Astrocyte of the hippocampus (primary cell): ENCODE measurements at regions not wholly inside any gene's neighbourhood (a gene's known extent, or its start where the extent isn't known, plus 50 kb on each side); places are given as distances from the start of the nearest gene placed in this dataset.
"Not testable (repeated sequence)": the region's sequence is repeated elsewhere in the genome, so short reads cannot be mapped to it uniquely, and the experiment has no call there.

Experiments
- DNase-seq: peaks from one replicate; pipeline ENCODE4 v3.0.0; 2011; ENCODE audit warnings: low read depth, low spot score

DNA sequence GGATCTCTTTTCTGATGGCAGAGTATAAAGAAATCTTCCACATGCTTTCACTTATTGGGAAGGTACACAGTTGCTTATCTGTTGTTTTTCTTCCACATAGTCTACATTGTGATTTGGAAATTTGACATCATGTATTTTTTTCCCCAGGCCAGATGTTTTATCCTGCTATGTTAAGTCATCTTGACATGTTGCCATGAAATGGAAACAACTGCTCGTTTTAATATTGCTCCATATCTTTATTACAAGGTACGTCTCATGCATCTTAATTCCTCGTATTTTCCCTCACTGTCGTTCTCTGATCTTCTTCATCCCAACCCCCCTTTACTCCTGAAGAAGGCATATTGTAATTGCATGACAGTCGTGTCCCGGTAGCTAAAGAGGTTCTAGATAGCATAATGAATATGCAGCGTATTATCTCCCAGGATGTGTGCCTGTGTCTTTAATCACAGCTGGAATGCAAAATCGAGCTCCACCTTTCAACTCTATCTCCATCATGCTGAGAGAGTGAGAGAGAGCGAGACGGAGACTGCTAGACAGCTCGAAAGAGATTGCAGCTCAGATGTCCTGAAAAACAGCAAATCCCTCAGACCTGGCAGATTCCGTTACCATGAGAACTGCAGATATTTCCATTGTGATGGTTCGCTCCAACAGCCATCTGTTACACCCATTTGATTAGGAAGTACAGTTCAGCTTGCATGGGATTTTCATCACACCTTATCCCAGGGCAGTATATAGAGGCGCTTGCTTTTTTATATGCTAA is 281.7 kb downstream of the TMEM38B start:
- DNase-seq = no peak

DNA sequence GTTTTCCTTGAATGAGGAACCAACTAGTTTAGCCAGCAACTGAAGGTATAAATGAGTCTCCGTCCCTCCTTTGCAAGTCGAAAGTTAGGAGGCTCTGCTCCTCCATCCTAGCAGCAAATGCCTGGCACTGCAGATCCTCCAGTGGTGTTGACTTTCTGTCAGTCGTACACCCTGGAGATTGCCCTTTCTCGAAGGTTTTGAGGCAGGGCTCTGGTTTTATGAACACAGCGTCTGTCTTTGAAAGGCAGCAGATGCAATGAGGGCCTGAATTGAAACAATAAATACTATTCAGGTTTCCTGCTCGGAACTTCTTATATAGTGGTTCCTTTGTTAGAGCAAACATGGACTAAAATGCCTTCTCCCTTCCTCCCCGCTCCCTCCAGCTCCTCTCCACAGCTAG is 284.0 kb downstream of the TMEM38B start:
- no peak for DNase-seq

DNA sequence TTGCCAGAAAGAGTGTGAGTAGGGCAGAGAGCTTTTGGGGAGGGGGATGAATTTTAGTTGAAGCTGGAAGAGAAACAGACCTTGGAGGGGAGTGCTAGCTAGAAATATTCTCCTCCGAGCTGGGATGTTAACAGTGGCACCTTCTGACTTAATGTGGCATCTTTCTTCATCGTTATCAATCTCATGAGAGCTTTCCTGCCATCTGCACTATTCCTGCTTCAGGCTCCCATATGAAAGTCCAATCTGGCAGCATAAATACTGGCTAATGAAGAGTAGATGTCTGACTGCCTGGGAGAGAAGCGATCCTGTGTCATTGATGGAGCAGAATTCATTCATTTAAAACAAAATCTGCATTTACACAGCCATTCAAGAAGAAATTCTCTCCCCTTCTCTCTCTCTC is 284.5 kb downstream of the TMEM38B start:
- no peak for DNase-seq

DNA sequence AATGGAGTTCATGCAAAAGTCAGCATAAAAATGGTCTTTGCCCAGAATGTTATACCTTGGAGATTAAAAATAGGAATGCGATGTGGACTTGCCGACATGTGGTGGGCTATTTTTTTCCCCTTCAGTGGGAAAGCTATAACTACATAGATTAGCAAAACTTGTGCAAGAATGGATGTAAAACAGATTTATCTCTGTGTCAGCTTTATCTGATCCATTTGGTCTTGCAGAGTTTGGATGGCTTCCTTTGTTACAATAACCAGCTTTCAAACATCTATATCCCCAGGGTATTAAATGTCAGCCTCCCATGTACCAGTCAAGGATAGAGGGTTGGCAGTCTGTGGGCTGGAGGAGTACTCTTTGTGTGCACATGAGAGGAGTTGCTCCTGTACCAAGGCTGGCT is 284.9 kb downstream of the TMEM38B start:
- no peak for DNase-seq

DNA sequence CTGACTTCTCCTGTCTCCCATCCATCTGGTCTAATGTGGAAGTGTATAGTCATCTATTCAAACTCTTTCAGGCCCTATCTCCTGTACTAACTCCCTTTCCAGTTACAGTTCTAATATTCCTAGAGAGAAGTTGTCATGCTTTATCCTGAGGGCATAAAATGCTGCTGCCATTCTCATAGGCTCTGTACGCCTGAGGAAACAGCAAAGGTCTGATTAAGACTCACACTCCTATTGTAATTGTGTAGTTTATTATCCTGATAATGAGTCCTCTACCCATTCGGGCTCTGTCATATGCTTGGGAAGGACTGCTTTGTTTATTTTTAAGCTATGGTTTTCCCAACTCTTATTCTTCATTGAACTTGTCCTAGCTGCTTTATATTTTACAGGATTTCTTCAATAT is 290.4 kb downstream of the TMEM38B start:
- DNase-seq = no peak

DNA sequence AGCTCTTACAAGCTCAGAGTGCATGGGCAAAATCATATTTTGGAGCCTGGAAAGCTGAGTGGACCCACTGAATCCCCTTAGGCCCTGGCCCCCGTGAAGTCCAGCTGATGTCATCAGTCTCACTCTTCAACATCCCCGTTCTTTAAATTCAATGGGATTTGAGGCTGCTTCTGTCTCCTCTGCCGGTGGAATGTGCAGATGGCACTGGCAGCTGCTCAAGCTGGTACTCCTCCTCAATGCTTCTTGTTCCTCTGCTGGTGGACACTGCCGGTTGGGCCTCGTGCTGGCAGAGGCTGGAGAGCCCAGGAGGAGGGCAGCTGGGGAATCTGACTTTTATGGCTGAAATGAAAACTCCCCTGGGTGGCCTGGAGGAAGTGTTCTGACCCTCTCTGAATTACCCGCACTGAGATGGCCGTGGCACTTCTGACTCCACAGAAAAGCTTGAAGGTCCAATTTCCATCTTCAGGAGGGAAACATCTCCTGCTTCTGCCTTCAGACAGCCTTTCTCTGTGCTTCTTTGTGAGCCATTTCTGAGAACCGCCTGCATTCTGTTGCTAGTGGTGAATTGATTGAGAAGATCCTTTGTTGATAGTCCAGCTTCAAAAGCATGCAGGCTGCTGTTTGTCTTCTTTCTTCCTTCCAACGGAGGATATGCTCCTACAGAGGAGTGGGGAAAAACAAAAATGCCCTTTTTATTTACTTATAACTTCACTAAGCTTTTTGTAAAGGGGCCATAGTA is 298.9 kb downstream of the TMEM38B start:
- DNase-seq = no peak

DNA sequence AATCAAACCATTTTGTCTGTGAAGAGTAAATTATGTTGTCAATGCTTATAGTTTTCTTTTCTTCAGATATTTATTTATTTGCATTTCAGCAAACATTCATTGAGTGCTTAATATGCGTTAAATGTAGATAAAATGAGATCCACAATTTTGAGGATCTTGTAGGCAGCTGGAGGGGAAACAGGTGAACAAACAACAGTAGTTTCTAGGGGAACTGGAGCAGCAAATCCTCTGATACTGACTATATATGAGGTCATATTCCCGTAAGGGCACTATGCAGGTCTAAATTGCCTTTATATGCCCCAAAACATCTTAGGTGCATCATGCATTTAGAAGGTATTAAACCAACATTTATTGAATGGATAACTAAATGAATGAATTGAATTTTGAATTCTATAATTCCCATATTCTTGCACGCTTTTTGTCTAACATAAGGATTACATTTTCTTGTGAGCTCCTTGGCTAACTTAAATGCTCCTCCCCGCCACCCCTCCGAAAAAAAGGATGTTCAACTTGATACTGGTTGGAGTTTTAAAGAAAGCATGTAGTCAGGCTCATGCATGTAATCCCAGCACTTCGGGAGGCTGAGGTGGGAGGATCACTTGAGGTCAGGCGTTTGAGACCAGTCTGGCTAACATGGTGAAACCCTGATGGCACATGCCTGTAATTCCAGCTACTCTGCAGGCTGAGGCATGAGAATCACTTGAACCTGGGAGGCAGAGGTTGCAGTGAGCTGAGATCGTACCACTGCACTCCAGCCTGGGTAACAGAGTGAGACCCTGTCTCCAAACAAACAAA is 299.8 kb downstream of the TMEM38B start:
- no peak for DNase-seq

DNA sequence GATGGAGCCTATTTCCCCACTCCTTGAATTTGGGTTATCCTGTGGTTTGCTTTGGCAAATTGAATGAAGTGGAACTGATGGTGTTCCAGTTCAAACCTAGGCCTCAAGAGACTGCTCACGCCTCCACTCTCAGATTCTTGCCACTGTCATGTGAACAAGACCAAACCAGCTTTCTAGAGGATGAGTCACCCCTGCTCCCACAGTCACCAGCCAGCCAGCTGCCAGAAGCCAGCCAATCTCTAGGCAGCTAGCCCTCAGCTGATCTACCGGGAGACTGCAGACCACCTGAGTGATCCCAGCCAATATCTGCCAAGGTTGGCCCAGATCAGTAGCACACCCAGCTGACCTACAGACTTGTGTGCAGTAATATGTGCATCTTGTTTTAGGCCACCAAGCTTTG is 300.6 kb downstream of the TMEM38B start:
- DNase-seq = peak; percentile 35

DNA sequence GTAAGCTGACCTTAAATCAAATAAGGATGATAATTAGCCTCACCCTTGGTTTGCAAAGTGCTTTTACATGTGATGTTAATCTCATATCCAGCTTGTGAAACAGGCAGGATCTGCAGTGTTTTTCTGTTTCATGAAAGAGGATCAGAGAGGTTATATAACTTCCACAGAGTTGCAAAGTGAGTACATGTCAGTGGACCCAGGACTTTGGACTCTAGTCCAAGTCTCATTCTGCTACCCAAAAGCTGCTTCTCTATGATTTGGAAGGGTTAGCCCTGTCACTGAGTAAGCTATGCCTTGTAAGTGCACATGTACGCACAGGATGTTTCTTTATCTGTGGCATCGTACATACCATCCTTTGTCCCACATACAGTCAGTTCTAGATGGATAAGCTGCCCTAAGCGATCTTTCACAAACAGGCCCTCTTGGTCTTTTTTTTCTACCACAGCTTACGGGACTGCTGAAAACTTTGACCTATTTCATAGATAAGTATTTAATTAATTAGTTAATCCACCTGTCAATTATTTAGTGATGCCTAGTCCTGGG is 322.9 kb downstream of the TMEM38B start:
- no peak for DNase-seq

DNA sequence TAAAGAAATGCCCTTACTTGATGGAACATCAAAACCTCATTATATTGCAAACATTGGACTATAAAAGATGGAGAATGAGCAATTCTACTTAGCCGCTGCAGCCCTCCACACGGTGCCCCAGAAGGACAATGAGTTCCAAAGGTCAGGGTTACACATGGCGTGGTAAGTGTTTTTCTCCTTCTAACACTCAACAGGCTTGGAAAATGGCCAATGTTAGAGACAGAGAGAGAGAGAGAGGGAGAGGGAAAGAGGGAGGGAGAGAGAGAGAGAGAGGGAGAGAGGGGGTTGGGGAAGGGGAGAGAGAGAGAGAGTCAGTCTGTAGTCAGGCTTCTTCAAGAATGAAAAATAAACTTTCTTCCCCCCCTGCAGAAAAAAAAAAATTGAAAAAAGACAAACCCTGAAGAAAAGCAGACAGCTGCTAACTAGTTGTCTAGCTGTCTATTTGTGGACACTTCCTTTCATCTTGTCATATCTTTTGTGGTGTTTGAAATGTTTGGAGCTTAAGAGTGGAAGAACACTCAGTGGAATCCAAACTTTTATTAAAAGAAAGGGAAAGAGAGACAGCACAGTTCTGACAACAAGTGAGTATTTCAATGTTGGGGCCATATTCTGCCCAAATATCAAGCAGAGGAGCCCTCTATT is 324.8 kb downstream of the TMEM38B start:
- DNase-seq = no peak

DNA sequence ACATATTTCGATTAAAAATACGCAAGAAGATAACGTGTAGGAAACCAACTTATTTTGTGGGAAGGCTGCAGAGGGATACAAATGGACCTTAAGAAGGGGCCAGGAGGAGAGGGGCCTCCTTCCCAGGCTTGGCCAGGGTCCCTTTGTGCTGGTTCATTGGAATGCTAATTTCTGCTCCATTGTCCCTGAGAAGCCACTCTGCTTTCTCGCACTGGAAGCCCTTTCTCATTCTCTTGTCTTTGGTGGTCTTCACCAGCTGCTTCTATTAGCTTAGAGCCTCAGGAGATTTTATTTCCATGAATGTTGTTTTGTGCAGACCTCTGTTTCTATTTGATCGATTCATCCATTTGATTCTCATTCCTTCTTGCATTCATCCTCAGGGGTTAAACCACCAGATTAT is 325.4 kb downstream of the TMEM38B start:
- DNase-seq = no peak

DNA sequence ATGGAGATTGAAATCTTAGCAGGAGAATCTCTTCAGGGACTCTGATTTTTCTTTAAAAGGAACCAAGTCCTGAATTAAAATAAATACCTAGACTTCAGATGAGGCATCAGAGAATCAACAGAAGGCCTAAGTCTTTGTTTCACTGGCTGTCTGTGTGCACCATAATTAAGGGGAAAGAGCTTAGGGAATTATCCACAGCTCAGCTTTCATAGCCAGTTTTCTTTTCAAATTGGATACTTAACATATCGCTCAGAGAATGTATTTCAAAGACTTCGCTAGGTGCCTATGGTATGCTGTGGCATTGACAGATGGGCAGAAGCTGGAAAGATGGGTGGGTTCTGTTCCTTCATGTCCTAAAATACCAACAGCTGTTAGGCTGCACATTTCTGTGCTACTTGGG is 325.8 kb downstream of the TMEM38B start:
- DNase-seq = no peak

DNA sequence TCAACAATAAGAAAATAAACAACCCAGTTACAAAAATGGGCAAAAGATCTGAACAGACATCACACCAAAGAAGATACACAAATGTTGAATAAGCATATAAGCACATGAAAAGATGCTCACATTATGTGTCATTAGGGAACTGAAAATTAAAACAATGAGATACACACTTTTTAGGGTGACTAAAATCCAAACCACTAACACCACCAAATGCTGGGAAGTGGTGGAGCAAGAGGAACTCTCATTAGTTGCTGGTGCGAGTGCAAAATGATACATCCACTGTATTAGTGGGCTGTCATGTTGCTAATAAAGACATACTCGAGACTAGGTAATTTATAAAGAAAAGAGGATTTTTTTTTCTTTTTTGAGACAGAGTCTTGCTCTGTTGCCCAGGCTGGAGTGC is 329.1 kb downstream of the TMEM38B start:
- no peak for DNase-seq

DNA sequence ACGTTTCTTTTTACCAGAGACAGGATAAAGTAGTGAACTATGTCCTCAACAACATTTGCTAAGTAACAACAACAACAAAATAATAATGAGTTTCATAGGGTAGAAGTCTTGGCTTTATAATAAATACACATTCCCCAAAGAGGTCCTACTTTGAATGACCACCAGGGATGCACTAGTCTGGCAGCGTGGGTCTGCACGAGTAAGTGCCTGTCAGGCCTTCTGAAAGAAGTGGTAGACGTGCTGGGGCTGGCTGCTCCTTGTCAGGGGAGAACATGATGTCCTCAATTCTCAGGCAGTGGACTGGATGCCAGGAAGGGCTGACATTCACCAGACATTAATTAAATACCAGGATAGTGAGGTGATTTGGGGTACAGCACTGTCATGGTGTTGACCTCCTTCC is 331.1 kb downstream of the TMEM38B start:
- no peak for DNase-seq

DNA sequence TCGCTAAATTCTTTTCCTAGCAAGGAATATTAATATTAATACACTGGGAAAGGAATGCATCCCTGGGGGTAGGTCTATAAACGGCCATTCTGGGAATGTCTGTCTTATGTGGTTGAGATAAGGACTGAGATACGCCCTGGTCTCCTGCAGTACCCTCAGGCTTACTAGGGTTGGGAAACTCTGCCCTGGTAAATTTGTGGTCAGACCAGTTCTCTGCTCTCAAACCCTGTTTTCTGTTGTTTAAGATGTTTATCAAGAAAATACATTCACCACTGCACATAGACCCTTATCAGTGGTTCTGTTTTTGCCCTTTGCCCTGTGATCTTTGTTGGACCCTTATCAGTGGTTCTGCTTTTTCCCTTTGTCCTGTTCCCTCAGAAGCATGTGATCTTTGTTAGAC is 335.8 kb downstream of the TMEM38B start:
- DNase-seq = not testable (repeated sequence)

DNA sequence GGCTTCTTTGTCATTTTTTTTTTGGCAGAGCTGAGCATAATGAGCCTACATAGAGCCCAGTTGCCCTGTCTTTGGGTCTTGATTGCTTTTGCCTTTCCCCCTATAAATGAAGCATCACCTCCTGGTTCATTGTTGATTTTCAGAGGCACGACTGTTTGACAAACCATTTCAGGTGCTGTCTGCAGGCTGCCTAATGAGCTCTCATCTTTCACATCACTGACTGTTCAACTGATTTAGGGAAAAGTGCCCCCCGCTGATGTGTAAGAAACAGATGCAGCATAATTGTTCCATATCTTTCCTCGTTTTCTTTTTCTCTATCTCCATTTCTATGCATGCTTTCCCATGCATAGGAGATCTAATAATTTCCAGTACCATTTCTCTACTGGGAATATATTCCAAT is 338.6 kb downstream of the TMEM38B start:
- no peak for DNase-seq

DNA sequence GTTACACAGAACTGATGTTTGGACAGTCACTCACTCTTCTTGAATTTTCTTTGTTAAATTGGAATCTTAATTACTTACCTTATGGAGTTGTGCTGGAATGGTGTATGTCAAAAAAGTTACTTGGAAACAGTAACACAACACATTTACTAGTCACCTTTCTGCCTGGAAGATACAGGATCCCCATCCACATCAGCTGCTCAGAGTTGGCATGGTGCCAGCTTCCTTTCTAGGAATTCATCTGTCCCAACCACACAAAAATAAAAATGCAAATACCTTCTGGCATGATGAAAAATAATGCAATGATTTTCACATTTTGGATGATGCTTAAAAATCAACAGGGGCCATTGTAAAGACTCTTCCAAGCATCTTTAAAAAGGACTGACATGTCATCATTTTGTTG is 341.5 kb downstream of the TMEM38B start:
- no peak for DNase-seq

DNA sequence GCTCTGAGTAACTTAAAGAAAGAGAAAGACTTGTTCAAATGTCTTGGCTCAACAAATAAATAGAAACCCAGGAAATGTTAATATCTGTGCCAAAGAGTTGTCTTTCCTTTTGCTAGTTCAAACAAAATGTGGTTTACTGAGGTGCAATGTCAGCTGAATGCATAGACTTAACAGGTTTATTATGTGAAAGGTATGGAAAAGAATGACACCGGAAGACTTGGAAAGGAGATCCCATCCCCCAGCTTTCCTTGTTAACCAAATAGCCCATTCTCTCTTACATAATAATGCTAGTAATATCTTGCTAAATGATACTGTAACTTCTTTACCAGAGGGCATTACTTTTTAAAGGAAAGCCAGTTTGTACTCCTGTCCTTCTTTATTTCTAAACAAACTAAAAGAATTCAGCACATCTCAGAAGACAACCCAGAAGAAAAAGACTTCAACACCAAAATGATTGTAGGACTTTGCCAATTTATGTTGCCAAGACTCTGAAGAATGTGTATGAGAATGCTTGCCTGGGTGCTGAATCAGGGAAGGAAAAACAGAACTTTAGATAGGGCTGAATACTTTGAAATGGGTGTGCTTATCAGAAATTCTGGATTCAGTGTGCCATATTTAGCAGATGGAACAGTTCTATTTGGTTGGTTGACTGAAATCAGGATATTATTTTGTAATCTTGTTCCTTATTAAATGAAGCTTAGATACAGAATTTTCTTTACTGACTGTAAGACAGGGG is 344.1 kb downstream of the TMEM38B start:
- peak; percentile 9 for DNase-seq

DNA sequence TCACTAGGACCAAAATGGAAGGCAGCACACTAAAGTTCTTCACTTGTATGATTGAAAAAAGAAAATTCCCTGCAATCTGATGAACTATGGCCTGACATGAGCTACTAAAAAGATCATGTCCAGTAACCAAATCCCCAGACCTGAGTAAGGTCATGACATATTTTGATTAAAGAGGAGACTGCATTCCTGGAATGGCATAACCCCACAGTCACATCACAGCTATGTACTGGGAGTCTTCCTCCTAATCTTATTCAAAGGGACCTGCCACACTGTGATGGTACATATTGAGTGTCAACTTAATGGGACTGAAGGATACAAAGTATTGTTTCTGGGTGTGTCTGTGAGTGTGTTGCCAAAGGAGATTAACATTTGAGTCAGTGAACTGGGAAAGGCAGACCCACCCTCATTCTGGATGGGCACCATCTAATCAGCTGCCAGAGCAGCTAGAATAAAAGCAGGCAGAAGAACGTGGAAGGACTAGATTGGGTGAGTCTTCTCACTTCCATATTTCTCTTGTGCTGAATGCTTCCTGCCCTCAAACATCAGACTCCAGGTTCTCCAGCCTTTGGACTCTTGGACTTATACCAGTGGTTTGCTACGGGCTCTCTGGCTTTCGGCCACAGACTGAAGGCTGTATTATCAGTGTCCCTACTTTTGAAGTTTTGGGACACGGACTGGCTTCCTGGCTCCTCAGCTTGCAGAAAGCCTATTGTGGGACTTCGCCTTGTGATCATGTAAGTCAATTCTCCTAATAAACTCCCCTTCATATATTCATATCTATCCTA is 345.0 kb downstream of the TMEM38B start:
- DNase-seq = no peak

DNA sequence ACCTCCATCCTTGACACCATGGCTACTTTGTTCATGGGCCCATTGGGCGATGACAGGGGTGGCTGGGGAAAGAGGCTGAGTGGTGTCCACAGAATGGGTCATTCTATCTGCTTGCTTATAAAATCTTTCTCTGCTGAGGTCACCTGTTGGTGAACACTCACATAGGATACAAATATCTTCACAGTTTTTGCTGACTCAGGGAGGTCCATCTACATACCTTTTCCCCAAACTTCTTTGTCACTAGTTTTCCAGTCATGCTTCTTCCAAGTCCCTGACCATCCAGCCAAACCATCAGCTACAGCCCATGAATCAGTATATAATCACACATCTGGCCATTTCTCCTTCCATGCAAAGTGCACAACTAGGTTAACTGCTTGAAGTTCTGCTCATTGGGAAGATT is 347.6 kb downstream of the TMEM38B start:
- DNase-seq = not testable (repeated sequence)
